Naive B cell (primary cell): ENCODE measurements at regions not wholly inside any gene's neighbourhood (a gene's known extent, or its start where the extent isn't known, plus 50 kb on each side); places are given as distances from the start of the nearest gene placed in this dataset.
A peak's percentile ranks its signal among the peaks of the same experiment; 100 is the strongest.

Experiments used
- ATAC-seq, 2 donors: fragments of 150-1000 bp; cut with Tn5 transposase; 2 replicates each; pipeline ENCODE4 v1.10.0; 2021; ENCODE audit warnings: low read depth in 2 of 2, mild to moderate bottlenecking in 2 of 2, moderate library complexity in 2 of 2
- DNase-seq: peaks from one replicate; pipeline ENCODE4 v3.0.0; 2022
- H3K27ac Mint-ChIP-seq, 6 donors: one replicate each; pipeline ENCODE4 v1.8.0; 2020 to 2022; ENCODE audit warnings: mild to moderate bottlenecking in 6 of 6, mixed read lengths in 6 of 6, moderate library complexity in 5 of 6, inconsistent platforms in 2 of 6
- H3K27me3 Mint-ChIP-seq, 3 donors: one replicate each; pipeline ENCODE4 v1.8.0; 2021 to 2022; ENCODE audit warnings: mixed read lengths in 3 of 3, mild to moderate bottlenecking in 1 of 3
- H3K36me3 Mint-ChIP-seq, 2 donors: one replicate each; pipeline ENCODE4 v1.8.0; 2020 to 2022; ENCODE audit warnings: mixed read lengths in 2 of 2, inconsistent platforms in 1 of 2, mild to moderate bottlenecking in 1 of 2
- H3K4me1 Mint-ChIP-seq, 3 donors: one replicate each; pipeline ENCODE4 v1.8.0; 2020 to 2022; ENCODE audit warnings: mixed read lengths in 3 of 3, inconsistent platforms in 1 of 3, mild to moderate bottlenecking in 1 of 3, moderate library complexity in 1 of 3
- H3K4me3 Mint-ChIP-seq, 8 donors: one replicate each; pipeline ENCODE4 v1.8.0; 2020 to 2022; ENCODE audit warnings: mild to moderate bottlenecking in 8 of 8, mixed read lengths in 8 of 8, moderate library complexity in 8 of 8, inconsistent platforms in 2 of 8
- H3K9me3 Mint-ChIP-seq, 7 donors: one replicate each; pipeline ENCODE4 v1.8.0; 2020 to 2022; ENCODE audit warnings: mixed read lengths in 7 of 7, mild to moderate bottlenecking in 5 of 7, inconsistent platforms in 2 of 7, moderate library complexity in 1 of 7

- no peaks in the 10 kb centered on the region for H3K4me1 Mint-ChIP-seq
- no peak for ATAC-seq
- no peak overlapping the region for H3K27ac Mint-ChIP-seq
- DNase-seq, result no peak
- H3K27me3 Mint-ChIP-seq, result peaks cover 0 to 6% (median 0%) of the 10 kb centered on the region in 3 donors
- H3K9me3 Mint-ChIP-seq, result peaks cover 0 to 2% (median under 1%) of the 10 kb centered on the region in 7 donors
- H3K4me3 Mint-ChIP-seq, result no peak overlapping the region
- no peaks in the 10 kb centered on the region for H3K36me3 Mint-ChIP-seq
Measured at GRCh38 chr3:43783987-43784639, 93.4 kb downstream of the ABHD5 start.

- H3K4me1 Mint-ChIP-seq, result no peaks in the 10 kb centered on the region
- no peaks in the 10 kb centered on the region for H3K36me3 Mint-ChIP-seq
- ATAC-seq, result no peak
- peaks cover 0 to 6% (median 0%) of the 10 kb centered on the region in 3 donors for H3K27me3 Mint-ChIP-seq
- no peak overlapping the region for H3K4me3 Mint-ChIP-seq
- peaks cover 0 to under 1% (median 0%) of the 10 kb centered on the region in 7 donors for H3K9me3 Mint-ChIP-seq
- no peak overlapping the region for H3K27ac Mint-ChIP-seq
- DNase-seq, result no peak
Measured at GRCh38 chr3:43784640-43785011, 93.9 kb downstream of the ABHD5 start.

GRCh38 chr3:43785551-43785950, 94.8 kb downstream of the ABHD5 start:
- peaks cover under 1 to 5% (median 3%) of the 10 kb centered on the region in 3 donors for H3K27me3 Mint-ChIP-seq
- no peaks in the 10 kb centered on the region for H3K9me3 Mint-ChIP-seq
- H3K4me1 Mint-ChIP-seq, result no peaks in the 10 kb centered on the region
- no peak overlapping the region for H3K4me3 Mint-ChIP-seq
- H3K27ac Mint-ChIP-seq, result peak overlapping the region in 1 of 6 donors; percentile 67
- ATAC-seq (no peak), DNase-seq (no peak)
- no peaks in the 10 kb centered on the region for H3K36me3 Mint-ChIP-seq

- Mint-ChIP-seq H3K9me3 (no peaks in the 10 kb centered on the region), H3K27me3 (peaks cover 0 to 11% (median 7%) of the 10 kb centered on the region in 3 donors), H3K36me3 (no peaks in the 10 kb centered on the region), H3K27ac (no peak overlapping the region), H3K4me1 (no peaks in the 10 kb centered on the region), H3K4me3 (no peak overlapping the region)
- DNase-seq (no peak), ATAC-seq (no peak)
Measured at GRCh38 chr3:43786102-43786501, 95.4 kb downstream of the ABHD5 start.

GRCh38 chr3:43786526-43787305, 96.0 kb downstream of the ABHD5 start:
- DNase-seq (no peak), ATAC-seq (no peak)
- no peak overlapping the region for H3K27ac Mint-ChIP-seq
- no peaks in the 10 kb centered on the region for H3K4me1 Mint-ChIP-seq
- H3K36me3 Mint-ChIP-seq, result no peaks in the 10 kb centered on the region
- H3K27me3 Mint-ChIP-seq, result peaks cover 0 to 17% (median 7%) of the 10 kb centered on the region in 3 donors
- no peaks in the 10 kb centered on the region for H3K9me3 Mint-ChIP-seq
- H3K4me3 Mint-ChIP-seq, result no peak overlapping the region

GRCh38 chr3:43787330-43787729, 96.6 kb downstream of the ABHD5 start:
- ATAC-seq, result no peak
- Mint-ChIP-seq H3K27ac (no peak overlapping the region), H3K27me3 (peaks cover 3 to 18% (median 7%) of the 10 kb centered on the region in 3 donors), H3K4me1 (no peaks in the 10 kb centered on the region), H3K36me3 (no peaks in the 10 kb centered on the region), H3K9me3 (no peaks in the 10 kb centered on the region), H3K4me3 (no peak overlapping the region)
- no peak for DNase-seq

- Mint-ChIP-seq H3K27me3 (peaks cover 3 to 18% (median 14%) of the 10 kb centered on the region in 3 donors), H3K4me1 (no peaks in the 10 kb centered on the region), H3K4me3 (no peak overlapping the region), H3K27ac (no peak overlapping the region), H3K9me3 (no peaks in the 10 kb centered on the region), H3K36me3 (no peaks in the 10 kb centered on the region)
- DNase-seq, result no peak
- ATAC-seq, result no peak
Measured at GRCh38 chr3:43789028-43789427, 98.3 kb downstream of the ABHD5 start.

- ATAC-seq, result no peak
- Mint-ChIP-seq H3K4me1 (no peaks in the 10 kb centered on the region), H3K27ac (no peak overlapping the region), H3K27me3 (peaks cover 7 to 18% (median 14%) of the 10 kb centered on the region in 3 donors), H3K4me3 (no peak overlapping the region), H3K9me3 (no peaks in the 10 kb centered on the region), H3K36me3 (no peaks in the 10 kb centered on the region)
- DNase-seq, result no peak
Measured at GRCh38 chr3:43790060-43790459, 99.3 kb downstream of the ABHD5 start.

- DNase-seq (no peak), ATAC-seq (no peak)
- Mint-ChIP-seq H3K9me3 (no peaks in the 10 kb centered on the region), H3K4me3 (no peak overlapping the region), H3K36me3 (no peaks in the 10 kb centered on the region), H3K27ac (no peak overlapping the region), H3K27me3 (peaks cover 7 to 18% (median 14%) of the 10 kb centered on the region in 3 donors), H3K4me1 (no peaks in the 10 kb centered on the region)
Measured at GRCh38 chr3:43790476-43790875, 99.7 kb downstream of the ABHD5 start.

GRCh38 chr3:43791246-43791645, 100.5 kb downstream of the ABHD5 start:
- no peaks in the 10 kb centered on the region for H3K9me3 Mint-ChIP-seq
- H3K27me3 Mint-ChIP-seq, result peaks cover 7 to 25% (median 20%) of the 10 kb centered on the region in 3 donors
- no peak overlapping the region for H3K4me3 Mint-ChIP-seq
- no peaks in the 10 kb centered on the region for H3K36me3 Mint-ChIP-seq
- H3K27ac Mint-ChIP-seq, result no peak overlapping the region
- DNase-seq (no peak), ATAC-seq (no peak)
- no peaks in the 10 kb centered on the region for H3K4me1 Mint-ChIP-seq

- no peaks in the 10 kb centered on the region for H3K9me3 Mint-ChIP-seq
- H3K27ac Mint-ChIP-seq, result no peak overlapping the region
- no peak overlapping the region for H3K4me3 Mint-ChIP-seq
- ATAC-seq, result no peak
- DNase-seq, result no peak
- H3K4me1 Mint-ChIP-seq, result no peaks in the 10 kb centered on the region
- H3K27me3 Mint-ChIP-seq, result peaks cover 12 to 27% (median 26%) of the 10 kb centered on the region in 3 donors
- H3K36me3 Mint-ChIP-seq, result no peaks in the 10 kb centered on the region
Measured at GRCh38 chr3:43792904-43793303, 102.2 kb downstream of the ABHD5 start.

- Mint-ChIP-seq H3K27me3 (peaks cover 12 to 27% (median 26%) of the 10 kb centered on the region in 3 donors), H3K4me3 (no peak overlapping the region), H3K9me3 (no peaks in the 10 kb centered on the region), H3K27ac (no peak overlapping the region), H3K4me1 (no peaks in the 10 kb centered on the region), H3K36me3 (no peaks in the 10 kb centered on the region)
- DNase-seq (no peak), ATAC-seq (no peak)
Measured at GRCh38 chr3:43793648-43794372, 103.1 kb downstream of the ABHD5 start.

- Mint-ChIP-seq H3K9me3 (peaks cover 0 to 2% (median 0%) of the 10 kb centered on the region in 7 donors), H3K36me3 (no peaks in the 10 kb centered on the region), H3K27me3 (peaks cover 12 to 27% (median 26%) of the 10 kb centered on the region in 3 donors), H3K27ac (no peak overlapping the region), H3K4me1 (no peaks in the 10 kb centered on the region), H3K4me3 (no peak overlapping the region)
- DNase-seq, result no peak
- ATAC-seq, result no peak
Measured at GRCh38 chr3:43794776-43795175, 104.0 kb downstream of the ABHD5 start.
